ENCODE measurements at regions not wholly inside any gene's neighbourhood (a gene's known extent, or its start where the extent isn't known, plus 50 kb on each side); places are given as distances from the start of the nearest gene placed in this dataset.
A peak's percentile ranks its signal among the peaks of the same experiment; 100 is the strongest.

DNA sequence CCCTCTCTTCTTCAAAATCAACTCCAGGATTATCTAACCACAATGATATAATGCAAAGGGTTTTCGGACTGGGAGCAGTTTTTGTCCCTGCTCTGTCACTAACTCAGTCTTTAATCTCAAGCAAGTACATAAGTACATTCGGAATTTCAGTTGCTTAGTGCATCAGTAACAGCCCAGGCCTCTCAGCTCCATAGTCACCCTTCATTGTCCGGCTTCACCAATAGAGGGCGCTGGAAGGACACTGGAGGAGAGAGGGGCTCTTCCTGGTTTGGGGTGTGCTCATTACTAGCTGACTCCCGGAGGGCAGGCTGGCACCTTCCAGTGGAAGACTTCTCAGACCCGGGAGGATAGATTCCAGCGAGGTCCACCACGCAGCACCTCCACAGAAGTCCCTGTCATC, 90.4 kb upstream of the PDGFD start:
- peak; percentile 52 for DNase-seq (ENCODE audit: low spot score)

DNA sequence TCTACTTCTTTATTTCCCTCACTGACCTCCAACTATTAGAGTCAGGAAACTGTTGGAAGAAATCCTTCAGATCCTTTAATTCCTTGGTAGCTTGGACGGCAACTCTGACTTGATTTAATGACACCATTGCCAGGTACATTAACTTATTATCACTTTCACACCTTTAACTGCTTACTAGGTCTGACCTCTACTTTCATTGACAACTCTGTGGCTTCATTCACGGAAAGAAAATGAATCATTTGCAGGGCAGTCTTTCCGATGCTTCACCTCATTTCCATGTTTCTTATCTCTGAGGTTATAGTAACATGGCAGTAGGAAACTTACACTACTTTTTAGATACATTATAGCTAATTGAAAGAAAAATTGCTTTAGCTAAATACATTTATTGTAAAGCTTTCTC, 82.6 kb upstream of the PDGFD start:
- DNase-seq (ENCODE audit: low spot score) = no peak

DNA sequence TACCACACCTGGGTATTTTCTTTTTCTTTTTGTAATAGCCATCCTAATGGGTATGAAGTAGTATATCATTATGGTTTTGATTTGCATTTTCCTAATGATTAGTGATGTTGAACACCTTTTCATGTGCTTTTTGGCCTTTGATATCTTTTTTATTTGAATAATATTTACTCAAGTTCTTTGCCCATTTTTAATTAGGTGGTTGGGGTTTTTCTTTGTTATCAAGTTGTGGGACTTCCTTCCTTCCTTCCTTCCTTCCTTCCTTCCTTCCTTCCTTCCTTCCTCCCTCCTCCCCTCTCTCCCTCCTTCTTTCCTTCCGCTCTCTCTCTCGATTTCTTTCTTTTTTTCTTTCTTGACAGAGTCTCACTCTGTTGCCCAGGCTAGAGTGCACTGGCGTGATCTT, 75.0 kb upstream of the PDGFD start:
- no peak for DNase-seq (ENCODE audit: low spot score)

DNA sequence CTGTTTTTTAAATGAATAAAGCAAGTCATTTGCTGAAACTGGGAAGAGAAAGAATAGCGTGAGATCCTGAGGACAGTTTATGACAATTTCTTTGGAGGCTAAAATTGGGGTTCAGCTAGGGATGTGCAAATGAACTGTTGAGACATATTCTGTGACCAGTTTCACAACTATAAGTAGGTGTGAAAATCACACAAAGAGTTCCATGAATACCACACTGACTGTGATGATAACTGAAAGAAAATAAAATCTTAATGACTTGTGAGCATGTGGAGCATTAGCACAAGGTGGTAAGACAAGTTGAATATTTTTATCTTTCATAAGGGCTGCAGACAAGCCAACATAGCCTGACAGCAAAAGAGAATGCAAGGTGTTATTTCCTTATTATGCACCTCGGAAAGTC, 61.1 kb upstream of the PDGFD start:
- no peak for DNase-seq (ENCODE audit: low spot score)

DNA sequence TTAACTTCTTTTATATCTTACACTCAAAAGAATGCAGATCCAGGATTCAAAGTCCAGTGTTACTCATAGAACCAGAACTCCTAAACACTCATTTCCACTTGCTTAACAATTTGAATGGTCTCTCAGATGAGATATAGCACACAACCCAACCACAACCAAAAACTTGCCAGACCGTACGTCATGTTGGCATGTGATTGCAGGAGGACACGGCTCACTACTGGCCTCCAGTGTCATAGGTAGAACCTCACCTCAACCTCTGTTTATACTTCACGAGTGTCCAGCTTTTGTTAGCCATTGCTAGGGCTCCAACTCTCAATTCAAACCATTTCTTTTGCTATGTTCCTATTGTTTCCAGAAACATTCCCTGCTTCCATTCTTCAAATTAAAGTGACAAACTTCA, 58.5 kb upstream of the PDGFD start:
- DNase-seq (ENCODE audit: low spot score) = no peak

DNA sequence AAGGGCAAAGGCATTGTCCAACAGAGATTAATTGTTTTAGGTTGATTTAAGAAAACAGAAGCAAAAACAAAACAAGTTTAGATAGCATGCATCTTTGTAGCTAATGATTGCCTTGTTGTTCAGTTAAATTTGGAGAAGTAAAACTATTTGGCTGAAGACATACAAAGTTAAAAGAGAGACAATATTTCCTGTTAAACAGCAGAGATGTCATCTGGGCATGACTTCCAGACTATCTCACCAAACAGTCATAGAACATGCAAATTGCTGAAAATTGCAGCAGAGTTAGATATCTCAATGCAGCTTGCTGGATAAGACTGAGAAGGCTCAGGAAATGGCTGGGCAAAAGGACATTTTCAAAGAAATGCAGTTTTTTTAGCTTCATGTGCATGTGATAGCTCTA, 57.5 kb upstream of the PDGFD start:
- DNase-seq (ENCODE audit: low spot score) = no peak

DNA sequence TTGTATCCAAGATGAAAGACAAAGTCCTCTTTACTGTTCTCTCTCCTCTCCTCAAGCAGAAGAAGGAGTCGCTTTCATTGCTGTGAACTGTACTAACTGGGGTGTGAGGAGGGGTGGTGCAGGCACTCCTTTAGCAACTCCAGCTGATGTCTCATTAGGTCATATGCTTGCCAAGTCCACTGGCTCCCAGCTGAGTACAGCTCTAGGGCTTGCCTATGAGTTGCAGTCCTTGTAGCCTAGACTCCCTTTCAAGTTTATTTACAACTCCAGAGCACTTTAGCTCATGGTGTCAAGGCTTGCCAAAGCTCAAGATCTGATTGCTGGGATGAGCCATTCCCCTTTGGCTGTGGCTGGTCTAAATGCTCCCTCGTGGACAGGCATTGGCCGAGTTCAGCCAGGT, 55.1 kb upstream of the PDGFD start:
- DNase-seq (ENCODE audit: low spot score) = no peak

DNA sequence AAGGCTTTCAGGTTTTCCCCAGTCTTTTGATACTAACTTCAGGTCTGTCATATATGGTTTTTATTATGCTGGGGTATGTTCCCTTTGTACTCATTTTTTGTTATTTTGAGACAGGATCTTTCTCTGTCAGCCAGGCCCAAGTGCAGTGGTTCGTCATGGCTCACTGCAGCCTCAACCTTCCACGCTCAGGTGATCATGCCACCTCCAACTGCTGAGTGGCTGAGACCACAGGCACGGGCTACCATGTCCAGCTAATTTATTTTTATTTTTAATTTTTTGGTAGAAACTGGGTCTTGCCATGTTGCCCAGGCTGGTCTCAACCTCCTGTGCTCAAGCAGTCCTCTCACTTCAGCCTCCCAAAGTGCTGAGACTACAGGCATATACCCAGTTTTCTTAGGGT, 50.6 kb upstream of the PDGFD start:
- no peak for DNase-seq (ENCODE audit: low spot score)
